ENCODE measurements at regions not wholly inside any gene's neighbourhood (a gene's known extent, or its start where the extent isn't known, plus 50 kb on each side); places are given as distances from the start of the nearest gene placed in this dataset.
"Not testable (repeated sequence)": the region's sequence is repeated elsewhere in the genome, so short reads cannot be mapped to it uniquely, and the experiment has no call there.

DNA sequence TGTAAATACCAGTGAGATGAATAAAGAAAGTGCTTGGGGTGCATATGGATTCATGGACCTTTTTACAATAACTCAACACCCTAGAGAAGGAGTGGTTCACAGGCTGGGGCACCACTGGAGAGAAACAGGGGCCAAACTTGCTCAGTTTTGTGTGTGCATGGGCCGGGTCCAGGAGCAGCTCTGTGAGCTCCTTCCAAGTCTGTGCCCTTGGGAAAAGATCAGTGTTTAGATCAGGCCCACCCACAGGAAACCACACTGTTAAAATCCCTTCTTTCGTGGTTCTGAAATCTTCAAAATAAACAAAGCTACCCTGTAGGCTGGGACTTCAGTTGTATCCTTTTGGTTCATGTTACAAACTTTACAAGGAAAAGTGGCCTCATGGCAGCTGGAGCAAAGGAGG is 156.1 kb upstream of the TMEM260 start:
- H3K27ac ChIP-seq (replicated peaks in 1 of 4) = no peak overlapping the region

GRCh38 chr14:56431013-56431412 is 148.6 kb upstream of the TMEM260 start:
- TF ChIP-seq EP300 (IDR thresholded peaks at IDR 0.05) (no peak), POLR2A (IDR thresholded peaks at IDR 0.05; ENCODE audit: low read depth) (no peak)
- no peaks in the 10 kb centered on the region for H3K9me3 ChIP-seq
- H3K27me3 ChIP-seq = no peaks in the 10 kb centered on the region
- no peak for DNase-seq (ENCODE audit: extremely low spot score)
- no peak overlapping the region for H3K4me3 ChIP-seq
- no peak overlapping the region for H3K27ac ChIP-seq (replicated peaks in 1 of 4)
- no peaks in the 10 kb centered on the region for H3K4me1 ChIP-seq
- no peaks in the 10 kb centered on the region for H3K36me3 ChIP-seq
- intact Hi-C loops (cut with DNase I) = no loop called here
- 81% methylated on average over 4 of the region's 4 CpGs for WGBS

More for the DNA sequence above, 156.1 kb upstream of the TMEM260 start:
- TF ChIP-seq POLR2A (IDR thresholded peaks at IDR 0.05; ENCODE audit: low read depth) (no peak), EP300 (IDR thresholded peaks at IDR 0.05) (no peak), POLR2AphosphoS5 (IDR thresholded peaks at IDR 0.05) (no peak)
- TF ChIP-seq, protein P1, sequence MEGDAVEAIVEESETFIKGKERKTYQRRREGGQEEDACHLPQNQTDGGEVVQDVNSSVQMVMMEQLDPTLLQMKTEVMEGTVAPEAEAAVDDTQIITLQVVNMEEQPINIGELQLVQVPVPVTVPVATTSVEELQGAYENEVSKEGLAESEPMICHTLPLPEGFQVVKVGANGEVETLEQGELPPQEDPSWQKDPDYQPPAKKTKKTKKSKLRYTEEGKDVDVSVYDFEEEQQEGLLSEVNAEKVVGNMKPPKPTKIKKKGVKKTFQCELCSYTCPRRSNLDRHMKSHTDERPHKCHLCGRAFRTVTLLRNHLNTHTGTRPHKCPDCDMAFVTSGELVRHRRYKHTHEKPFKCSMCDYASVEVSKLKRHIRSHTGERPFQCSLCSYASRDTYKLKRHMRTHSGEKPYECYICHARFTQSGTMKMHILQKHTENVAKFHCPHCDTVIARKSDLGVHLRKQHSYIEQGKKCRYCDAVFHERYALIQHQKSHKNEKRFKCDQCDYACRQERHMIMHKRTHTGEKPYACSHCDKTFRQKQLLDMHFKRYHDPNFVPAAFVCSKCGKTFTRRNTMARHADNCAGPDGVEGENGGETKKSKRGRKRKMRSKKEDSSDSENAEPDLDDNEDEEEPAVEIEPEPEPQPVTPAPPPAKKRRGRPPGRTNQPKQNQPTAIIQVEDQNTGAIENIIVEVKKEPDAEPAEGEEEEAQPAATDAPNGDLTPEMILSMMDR (IDR thresholded peaks at IDR 0.05) = no peak
- DNase-seq (ENCODE audit: extremely low spot score) = no peak
- Histone ChIP-seq H3K4me3 (no peak overlapping the region), H3K27me3 (no peaks in the 10 kb centered on the region), H3K4me1 (peaks cover 0 to 12% (median 11%) of the 10 kb centered on the region in 4 donors), H3K36me3 (no peaks in the 10 kb centered on the region), H3K9me3 (no peaks in the 10 kb centered on the region)
- intact Hi-C loops (cut with DNase I) = no loop called here
- WGBS = 45% methylated on average over 2 of the region's 2 CpGs

GRCh38 chr14:56449670-56450213 is 129.9 kb upstream of the TMEM260 start:
- 97% methylated on average over 2 of the region's 2 CpGs for WGBS
- H3K36me3 ChIP-seq = no peaks in the 10 kb centered on the region
- intact Hi-C loops (cut with DNase I) = no loop called here
- DNase-seq (ENCODE audit: extremely low spot score) = no peak
- no peaks in the 10 kb centered on the region for H3K4me1 ChIP-seq
- TF ChIP-seq POLR2A (IDR thresholded peaks at IDR 0.05; ENCODE audit: low read depth) = no peak
- TF ChIP-seq EP300 (IDR thresholded peaks at IDR 0.05) = no peak
- TF ChIP-seq POLR2AphosphoS5 (IDR thresholded peaks at IDR 0.05) = no peak
- TF ChIP-seq, protein P1 (IDR thresholded peaks at IDR 0.05) = no peak
- no peaks in the 10 kb centered on the region for H3K9me3 ChIP-seq
- H3K27ac ChIP-seq (replicated peaks in 1 of 4) = no peak overlapping the region
- H3K4me3 ChIP-seq = no peak overlapping the region
- H3K27me3 ChIP-seq = peaks cover 0 to 13% (median 0%) of the 10 kb centered on the region in 4 donors

- TF ChIP-seq POLR2AphosphoS5 (IDR thresholded peaks at IDR 0.05) (no peak), POLR2A (IDR thresholded peaks at IDR 0.05; ENCODE audit: low read depth) (no peak), EP300 (IDR thresholded peaks at IDR 0.05) (no peak)
- TF ChIP-seq, protein P1 (IDR thresholded peaks at IDR 0.05) = no peak
- Histone ChIP-seq H3K9me3 (no peaks in the 10 kb centered on the region), H3K27me3 (peaks cover 0 to 20% (median 0%) of the 10 kb centered on the region in 4 donors), H3K4me3 (no peak overlapping the region), H3K4me1 (no peaks in the 10 kb centered on the region), H3K36me3 (no peaks in the 10 kb centered on the region), H3K27ac (replicated peaks in 1 of 4) (no peak overlapping the region)
- whole genome bisulfite sequencing = 86% methylated on average over 2 of the region's 6 CpGs
- DNase-seq (ENCODE audit: extremely low spot score) = no peak
- intact Hi-C loops (cut with DNase I) = no loop called here
Measured at GRCh38 chr14:56452940-56453339, 126.7 kb upstream of the TMEM260 start.

GRCh38 chr14:56454680-56455079 is 124.9 kb upstream of the TMEM260 start:
- DNase-seq (ENCODE audit: extremely low spot score) = not testable (repeated sequence)

GRCh38 chr14:56460469-56460868 is 119.1 kb upstream of the TMEM260 start:
- Histone ChIP-seq H3K4me1 (no peaks in the 10 kb centered on the region), H3K4me3 (no peak overlapping the region), H3K9me3 (no peaks in the 10 kb centered on the region), H3K27ac (replicated peaks in 1 of 4) (no peak overlapping the region), H3K27me3 (peaks cover 0 to 3% (median 0%) of the 10 kb centered on the region in 4 donors), H3K36me3 (no peaks in the 10 kb centered on the region)
- intact Hi-C loops (cut with DNase I) = no loop called here
- no peak for DNase-seq (ENCODE audit: extremely low spot score)
- no peak for TF ChIP-seq EP300 (IDR thresholded peaks at IDR 0.05)
- no peak for TF ChIP-seq POLR2A (IDR thresholded peaks at IDR 0.05; ENCODE audit: low read depth)
- TF ChIP-seq, protein P1 (IDR thresholded peaks at IDR 0.05) = no peak
- TF ChIP-seq POLR2AphosphoS5 (IDR thresholded peaks at IDR 0.05) = no peak
- WGBS = 90% methylated on average over 2 of the region's 2 CpGs

More at GRCh38 chr14:56454680-56455079, 124.9 kb upstream of the TMEM260 start:
- H3K27me3 ChIP-seq; intact Hi-C loops (cut with DNase I); H3K27ac ChIP-seq (replicated peaks in 1 of 4); H3K36me3 ChIP-seq; H3K9me3 ChIP-seq; H3K4me3 ChIP-seq; H3K4me1 ChIP-seq: not testable (repeated sequence)
- no CpG with 5 or more reads among the region's 3 CpGs for WGBS

All from esophagus muscularis mucosa (tissue), 4 donors.